K562 (cell line): ENCODE measurements at regions not wholly inside any gene's neighbourhood (a gene's known extent, or its start where the extent isn't known, plus 50 kb on each side); places are given as distances from the start of the nearest gene placed in this dataset.

Source experiments
- ATAC-seq: fragments of 200-7000 bp; cut with Tn5 transposase; 3 replicates; pipeline ENCODE4 v1.9.1; 2020; ENCODE audit warnings: moderate library complexity
- BruUV-seq: library from RNA; stranded (reverse); fragments of 400-500 nt; replicated peaks from 2 replicates; lab custom pipeline; 2021; lab: Mats Ljungman, UMichigan
- CTCF ChIA-PET: fragments of 300-600 bp; formaldehyde crosslinking; extraction: SDS; loops from one replicate; lab custom pipeline; 2021; ENCODE audit warnings: low intra/inter-chr PET ratio; lab: Yijun Ruan, JAX
- POLR2A ChIA-PET: fragments of 300-600, 350-650 bp; sonication (Branson Sonifier 250); formaldehyde crosslinking; extraction: SDS; loops from one replicate; lab custom pipeline; 2021; ENCODE audit warnings: antibody characterized with exemption, inconsistent platforms; lab: Yijun Ruan, JAX
- DNase-seq, 4 experiments: peaks; one replicate each; pipeline versions ENCODE4 v3.0.0 to v3.0.0-alpha.2; 2011 to 2018; ENCODE audit warnings: low spot score in 3 of 4, mixed read lengths in 3 of 4; ENCODE audit errors: extremely low read depth in 1 of 4
- FAIRE-seq: peaks from 2 replicates; lab custom pipeline; 2011; peaks lifted over from hg19 to GRCh38; lab: Jason Lieb, UNC
- H2AFZ ChIP-seq: 2 replicates; pipeline ENCODE4 v1.6.0; 2011; ENCODE audit warnings: low read depth, low read length, control low read depth, inconsistent platforms
- H3K27ac ChIP-seq: fragments of 200-600 bp; 3 replicates; pipeline ENCODE4 v1.8.0; 2011; ENCODE audit warnings: low read depth, mild to moderate bottlenecking, control low read depth, inconsistent platforms, low read length, moderate library complexity, mixed read lengths; ENCODE audit errors: extremely low read depth
- H3K27me3 ChIP-seq, 2 experiments: fragments of 300-600 bp in 1 of 2; 2 replicates in 1 of 2; 3 replicates in 1 of 2; pipeline versions ENCODE4 v1.6.0 to v1.8.0; 2011; ENCODE audit warnings: inconsistent platforms in 2 of 2, low read length in 2 of 2, mild to moderate bottlenecking in 1 of 2, mixed read lengths in 1 of 2, moderate library complexity in 1 of 2; ENCODE audit not compliant: control insufficient read depth in 2 of 2, insufficient read depth in 2 of 2
- H3K36me3 ChIP-seq: fragments of 300-600 bp; 3 replicates; pipeline ENCODE4 v1.8.0; 2011; ENCODE audit warnings: mild to moderate bottlenecking, low read length, inconsistent platforms; ENCODE audit not compliant: control insufficient read depth, insufficient read depth
- H3K4me1 ChIP-seq, 2 experiments: fragments of 200-600 bp in 1 of 2; replicated peaks in 1 of 2; 2 replicates in 1 of 2; 3 replicates in 1 of 2; pipeline versions ENCODE4 v1.5.1 to v1.8.0; 2011; ENCODE audit warnings: inconsistent platforms in 2 of 2, low read length in 2 of 2, mild to moderate bottlenecking in 1 of 2, mixed read lengths in 1 of 2, moderate library complexity in 1 of 2; ENCODE audit not compliant: control insufficient read depth in 2 of 2, insufficient read depth in 2 of 2
- H3K4me2 ChIP-seq: 2 replicates; pipeline ENCODE4 v1.6.1; 2011; ENCODE audit warnings: low read length, control low read depth, inconsistent platforms, mixed read lengths; ENCODE audit not compliant: insufficient read depth
- H3K4me3 ChIP-seq: fragments of 200-600 bp; sonication (generic), shearing (Covaris generic); 2 replicates; pipeline ENCODE4 v1.5.1; 2016; ENCODE audit warnings: control low read depth, inconsistent platforms
- H3K79me2 ChIP-seq: fragments of 200-600 bp; 3 replicates; pipeline ENCODE4 v1.8.0; 2011; ENCODE audit warnings: low read length, inconsistent platforms; ENCODE audit not compliant: control insufficient read depth, insufficient read depth
- H3K9ac ChIP-seq, 2 experiments: 2 replicates each; pipeline versions ENCODE4 v1.6.0 to v1.6.1; 2011; ENCODE audit warnings: low read depth in 2 of 2, low read length in 2 of 2, control low read depth in 1 of 2, inconsistent platforms in 1 of 2, mild to moderate bottlenecking in 1 of 2, mixed read lengths in 1 of 2; ENCODE audit not compliant: insufficient read depth in 1 of 2
- H3K9me1 ChIP-seq: one replicate; pipeline ENCODE4 v1.6.0; 2011; ENCODE audit warnings: inconsistent platforms, mild to moderate bottlenecking, low read length, moderate library complexity; ENCODE audit not compliant: control insufficient read depth, insufficient read depth
- H3K9me3 ChIP-seq: replicated peaks from 2 replicates; pipeline ENCODE4 v1.5.1; 2011; ENCODE audit warnings: low read depth, low read length, inconsistent platforms; ENCODE audit not compliant: control insufficient read depth, insufficient read depth
- H4K20me1 ChIP-seq: replicated peaks from 2 replicates; pipeline ENCODE4 v1.6.1; 2011; ENCODE audit warnings: low read length, inconsistent platforms, mixed read lengths; ENCODE audit not compliant: control insufficient read depth, insufficient read depth
- ARID1B ChIP-seq: fragments of 450-650 bp; IDR thresholded peaks from 2 replicates; pipeline ENCODE4 v1.6.1; 2016; ENCODE audit warnings: antibody characterized with exemption, mild to moderate bottlenecking, inconsistent platforms
- CCNT2 ChIP-seq: IDR thresholded peaks from 2 replicates; pipeline ENCODE4 v1.6.1; 2011; ENCODE audit warnings: borderline replicate concordance, low read depth, mild to moderate bottlenecking, moderate library complexity, mixed read lengths, low read length; ENCODE audit not compliant: insufficient read length; ENCODE audit errors: extremely low read depth
- ELK3 ChIP-seq: fragments of 450-650 bp; formaldehyde crosslinking; IDR thresholded peaks from 2 replicates; pipeline ENCODE4 v1.4.0; 2020; ENCODE audit warnings: mild to moderate bottlenecking
- EP300 ChIP-seq: IDR thresholded peaks from 2 replicates; pipeline ENCODE4 v1.6.1; 2012; ENCODE audit warnings: low read length, improper control_type of control experiment
- ERF ChIP-seq: fragments of 450-650 bp; formaldehyde crosslinking; IDR thresholded peaks from 2 replicates; pipeline ENCODE4 v1.4.0; 2020; ENCODE audit warnings: mild to moderate bottlenecking, mixed read lengths
- EWSR1 ChIP-seq: fragments of 450-650 bp; IDR thresholded peaks from 2 replicates; pipeline ENCODE4 v1.6.1; 2018; ENCODE audit warnings: borderline replicate concordance, mild to moderate bottlenecking, low read depth, moderate library complexity; ENCODE audit not compliant: partially characterized antibody
- GATA2 ChIP-seq: sonication (generic); formaldehyde crosslinking; IDR thresholded peaks from 2 replicates; pipeline ENCODE4 v1.4.0; 2020; ENCODE audit warnings: mild to moderate bottlenecking, missing genetic modification reagents
- GTF2F1 ChIP-seq: IDR thresholded peaks from 2 replicates; pipeline ENCODE4 v1.6.1; 2011; ENCODE audit warnings: low read depth, low read length, improper control_type of control experiment
- HNRNPL ChIP-seq: fragments of 200-400 bp; formaldehyde crosslinking; IDR thresholded peaks from 2 replicates; pipeline ENCODE4 v1.6.1; 2017; ENCODE audit warnings: low read depth, mild to moderate bottlenecking, low read length
- ILF3 ChIP-seq: fragments of 450-650 bp; IDR thresholded peaks from 2 replicates; pipeline ENCODE4 v1.6.1; 2018; ENCODE audit warnings: antibody characterized with exemption, mild to moderate bottlenecking, moderate library complexity, borderline replicate concordance
- NCOR1 ChIP-seq: fragments of 450-650 bp; IDR thresholded peaks from 2 replicates; pipeline ENCODE4 v1.6.1; 2016; ENCODE audit warnings: mild to moderate bottlenecking, moderate library complexity
- NELFE ChIP-seq: IDR thresholded peaks from 2 replicates; pipeline ENCODE4 v1.6.1; 2011; ENCODE audit warnings: mild to moderate bottlenecking; ENCODE audit not compliant: insufficient read depth, insufficient read length
- NFIC ChIP-seq: fragments of 450-650 bp; IDR thresholded peaks from 2 replicates; pipeline ENCODE4 v1.6.1; 2017; ENCODE audit warnings: mild to moderate bottlenecking, inconsistent platforms
- SIN3A ChIP-seq, 2 experiments: fragments of 150-350 bp in 1 of 2; IDR thresholded peaks; 2 replicates each; pipeline ENCODE4 v1.6.1; 2011 to 2016; ENCODE audit warnings: borderline replicate concordance in 2 of 2, low read depth in 2 of 2, low read length in 2 of 2, mild to moderate bottlenecking in 2 of 2, moderate library complexity in 2 of 2; ENCODE audit not compliant: control insufficient read depth in 1 of 2
- ZC3H8 ChIP-seq: fragments of 450-650 bp; IDR thresholded peaks from 2 replicates; pipeline ENCODE4 v1.6.1; 2017
- ZNF133 ChIP-seq: fragments of 250-450 bp; sonication (Bioruptor Pico); IDR thresholded peaks from 2 replicates; pipeline ENCODE4 v1.4.0; 2020; ENCODE audit warnings: mild to moderate bottlenecking
- ZNF398 ChIP-seq: fragments of 250-450 bp; sonication (Bioruptor Pico); IDR thresholded peaks from 2 replicates; pipeline ENCODE4 v1.8.0; 2021; ENCODE audit warnings: moderate library complexity, mild to moderate bottlenecking, inconsistent platforms
- WGBS: fragments of 100-300 bp; shearing (Covaris generic); methylation state at CpG from one replicate; pipeline ENCODE4 v1.1.6; 2016; ENCODE audit warnings: low coverage, mixed read lengths; ENCODE audit not compliant: insufficient coverage; ENCODE audit errors: missing lambda C conversion rate; 5-methylcytosine and 5-hydroxymethylcytosine counted together
- in situ Hi-C: fragments of 300-500 bp; cut with MboI; formaldehyde crosslinking; loops from 4 replicates; pipeline ENCODE4 v1.15.0; 2018; ENCODE audit warnings: inconsistent platforms, mixed read lengths
- intact Hi-C: fragments of 100-400 bp; cut with micrococcal nuclease; formaldehyde crosslinking; loops from 2 replicates; pipeline ENCODE4 v1.14.2; 2022

- TF ChIP-seq GATA2 (no peak), EWSR1 (no peak), SIN3A (IDR thresholded peaks at IDR 0.05; ENCODE audit: borderline replicate concordance in 2 of 2, control insufficient read depth in 1 of 2, low read depth in 2 of 2, low read length in 2 of 2) (no peak), EP300 (no peak)
- TF ChIP-seq, all 486 proteins: peak for 0
Measured at GRCh38 chr18:25005541-25006403, 346.2 kb downstream of the ZNF521 start (continued).

- no peaks in the 10 kb centered on the region for H3K9me1 ChIP-seq
- intact Hi-C loops = no loop called here
- ChIA-PET CTCF (no interaction called here), POLR2A (interaction anchor here (0.8 kb wide), 1 partner anchor 407 kb away, joined by 3 read pairs; no protein-coding TSS in a partner anchor)
- no peak overlapping the region for H3K4me3 ChIP-seq
- no peaks in the 10 kb centered on the region for H3K4me1 ChIP-seq
- FAIRE-seq = no peak
- no peaks in the 10 kb centered on the region for H3K79me2 ChIP-seq
- BruUV-seq = no TSS peak
- WGBS = 0% methylated on average over 4 of the region's 4 CpGs
- DNase-seq = no peak
- H3K4me2 ChIP-seq = no peak overlapping the region
- no peaks in the 10 kb centered on the region for H3K36me3 ChIP-seq
- H3K9ac ChIP-seq = no peak overlapping the region
- ATAC-seq = no peak
- H3K27ac ChIP-seq = no peak overlapping the region
- no peaks in the 10 kb centered on the region for H3K27me3 ChIP-seq
- H2AFZ ChIP-seq = no peak overlapping the region
- H4K20me1 ChIP-seq = no peaks in the 10 kb centered on the region
- in situ Hi-C loops = no loop called here
- no peaks in the 10 kb centered on the region for H3K9me3 ChIP-seq
- TF ChIP-seq GTF2F1 (no peak), ZNF133 (CRISPR knock-in tag) (no peak), NFIC (no peak), NCOR1 (no peak), GATA2 (no peak), NELFE (no peak), CCNT2 (no peak), ARID1B (no peak), ILF3 (no peak), ELK3 (CRISPR knock-in tag) (no peak), ZC3H8 (no peak), HNRNPL (no peak), ZNF398 (CRISPR knock-in tag) (no peak), ERF (no peak)
Measured at GRCh38 chr18:25010623-25011374, 341.2 kb downstream of the ZNF521 start.
